Prostate gland (tissue), 2 donors: ENCODE measurements at regions not wholly inside any gene's neighbourhood (a gene's known extent, or its start where the extent isn't known, plus 50 kb on each side); places are given as distances from the start of the nearest gene placed in this dataset.

ENCODE experiments used
- POLR2AphosphoS5 ChIP-seq: sonication (generic); formaldehyde crosslinking; IDR thresholded peaks from one replicate; pipeline ENCODE4 v1.6.1; 2017; ENCODE audit warnings: antibody characterized with exemption
- TF ChIP-seq, protein P1 (sequence below), 4 experiments: fragments of 200-600 bp in 2 of 4; fragments of 450-650 bp in 2 of 4; sonication (generic) in 2 of 4; IDR thresholded peaks; 1 replicate in 3 of 4; 2 replicates in 1 of 4; pipeline ENCODE4 v1.5.1; 2016 to 2019; ENCODE audit warnings: antibody characterized with exemption in 4 of 4, mild to moderate bottlenecking in 2 of 4, moderate library complexity in 2 of 4

DNA sequence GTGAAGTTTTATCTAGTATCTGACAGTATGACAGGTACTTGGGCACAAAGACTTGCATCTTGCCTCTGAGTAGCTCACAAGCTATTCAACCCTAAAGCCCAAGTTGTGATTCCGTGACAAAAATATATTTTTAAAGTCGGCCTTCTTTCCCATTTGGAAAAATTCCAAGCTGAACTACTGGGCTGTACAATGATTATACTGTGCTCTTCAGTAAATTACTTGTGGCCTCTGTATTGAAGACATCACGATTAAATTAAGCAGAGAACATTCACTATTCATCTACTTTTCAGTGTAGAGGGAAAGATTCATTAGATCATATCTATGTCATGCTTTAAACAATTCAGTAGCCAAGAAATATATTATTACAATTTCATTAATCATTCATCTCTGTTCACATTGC, 282.2 kb downstream of the CDH2 start:
- TF ChIP-seq, protein P1, sequence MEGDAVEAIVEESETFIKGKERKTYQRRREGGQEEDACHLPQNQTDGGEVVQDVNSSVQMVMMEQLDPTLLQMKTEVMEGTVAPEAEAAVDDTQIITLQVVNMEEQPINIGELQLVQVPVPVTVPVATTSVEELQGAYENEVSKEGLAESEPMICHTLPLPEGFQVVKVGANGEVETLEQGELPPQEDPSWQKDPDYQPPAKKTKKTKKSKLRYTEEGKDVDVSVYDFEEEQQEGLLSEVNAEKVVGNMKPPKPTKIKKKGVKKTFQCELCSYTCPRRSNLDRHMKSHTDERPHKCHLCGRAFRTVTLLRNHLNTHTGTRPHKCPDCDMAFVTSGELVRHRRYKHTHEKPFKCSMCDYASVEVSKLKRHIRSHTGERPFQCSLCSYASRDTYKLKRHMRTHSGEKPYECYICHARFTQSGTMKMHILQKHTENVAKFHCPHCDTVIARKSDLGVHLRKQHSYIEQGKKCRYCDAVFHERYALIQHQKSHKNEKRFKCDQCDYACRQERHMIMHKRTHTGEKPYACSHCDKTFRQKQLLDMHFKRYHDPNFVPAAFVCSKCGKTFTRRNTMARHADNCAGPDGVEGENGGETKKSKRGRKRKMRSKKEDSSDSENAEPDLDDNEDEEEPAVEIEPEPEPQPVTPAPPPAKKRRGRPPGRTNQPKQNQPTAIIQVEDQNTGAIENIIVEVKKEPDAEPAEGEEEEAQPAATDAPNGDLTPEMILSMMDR (IDR thresholded peaks at IDR 0.05): no peak
- no peak for TF ChIP-seq POLR2AphosphoS5
